Adrenal gland (tissue), 5 donors: ENCODE measurements at regions not wholly inside any gene's neighbourhood (a gene's known extent, or its start where the extent isn't known, plus 50 kb on each side); places are given as distances from the start of the nearest gene placed in this dataset.

ENCODE experiments used
- POLR2A ChIP-seq, 2 donors: fragments of 450-650 bp; IDR thresholded peaks; one replicate each; pipeline ENCODE4 v1.6.1; 2017; ENCODE audit warnings: antibody characterized with exemption in 2 of 2, mild to moderate bottlenecking in 2 of 2, moderate library complexity in 1 of 2
- TF ChIP-seq, protein P1 (sequence below), 6 experiments: fragments of 450-650 bp in 4 of 6; fragments of 200-600 bp in 2 of 6; sonication (generic) in 1 of 6; IDR thresholded peaks; 1 replicate in 5 of 6; 2 replicates in 1 of 6; pipeline versions ENCODE4 v1.5.1 to v1.8.0; 2016 to 2021; ENCODE audit warnings: antibody characterized with exemption in 6 of 6, mild to moderate bottlenecking in 2 of 6, moderate library complexity in 1 of 6
- donor health status: DM: no; HTN: no; CAD: no.

DNA sequence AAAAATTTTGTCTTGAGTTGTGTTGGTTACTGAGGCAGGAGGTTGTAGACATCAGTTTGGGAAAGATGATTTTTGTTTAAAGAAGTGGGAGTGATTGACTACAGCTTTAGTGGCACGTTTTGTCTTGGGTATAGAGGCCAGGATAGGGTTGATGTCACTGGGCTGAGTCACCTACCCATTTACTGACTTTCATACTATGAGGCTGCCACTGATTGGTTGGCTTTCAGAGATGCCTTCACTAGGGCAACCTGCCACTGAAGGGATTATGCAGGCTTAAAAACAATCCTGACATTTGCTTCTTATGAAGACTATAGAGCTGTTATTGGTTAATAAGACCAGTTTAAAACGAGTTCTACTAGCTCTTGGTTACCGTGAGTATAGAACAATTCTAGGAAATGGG is 479.1 kb downstream of the SOX11 start:
- TF ChIP-seq POLR2A (IDR thresholded peaks at IDR 0.05), result no peak
- TF ChIP-seq, protein P1, sequence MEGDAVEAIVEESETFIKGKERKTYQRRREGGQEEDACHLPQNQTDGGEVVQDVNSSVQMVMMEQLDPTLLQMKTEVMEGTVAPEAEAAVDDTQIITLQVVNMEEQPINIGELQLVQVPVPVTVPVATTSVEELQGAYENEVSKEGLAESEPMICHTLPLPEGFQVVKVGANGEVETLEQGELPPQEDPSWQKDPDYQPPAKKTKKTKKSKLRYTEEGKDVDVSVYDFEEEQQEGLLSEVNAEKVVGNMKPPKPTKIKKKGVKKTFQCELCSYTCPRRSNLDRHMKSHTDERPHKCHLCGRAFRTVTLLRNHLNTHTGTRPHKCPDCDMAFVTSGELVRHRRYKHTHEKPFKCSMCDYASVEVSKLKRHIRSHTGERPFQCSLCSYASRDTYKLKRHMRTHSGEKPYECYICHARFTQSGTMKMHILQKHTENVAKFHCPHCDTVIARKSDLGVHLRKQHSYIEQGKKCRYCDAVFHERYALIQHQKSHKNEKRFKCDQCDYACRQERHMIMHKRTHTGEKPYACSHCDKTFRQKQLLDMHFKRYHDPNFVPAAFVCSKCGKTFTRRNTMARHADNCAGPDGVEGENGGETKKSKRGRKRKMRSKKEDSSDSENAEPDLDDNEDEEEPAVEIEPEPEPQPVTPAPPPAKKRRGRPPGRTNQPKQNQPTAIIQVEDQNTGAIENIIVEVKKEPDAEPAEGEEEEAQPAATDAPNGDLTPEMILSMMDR (IDR thresholded peaks at IDR 0.05), result no peak
